HUES6 (cell line): ENCODE measurements at regions not wholly inside any gene's neighbourhood (a gene's known extent, or its start where the extent isn't known, plus 50 kb on each side); places are given as distances from the start of the nearest gene placed in this dataset.

ENCODE experiments used
- H3K27ac ChIP-seq: 2 replicates; pipeline ENCODE4 v1.7.0; 2013; ENCODE audit warnings: low read depth, mild to moderate bottlenecking, low read length, inconsistent platforms
- H3K27me3 ChIP-seq: 2 replicates; pipeline ENCODE4 v1.6.1; 2013; ENCODE audit warnings: low read length; ENCODE audit not compliant: control insufficient read depth, insufficient read depth
- H3K36me3 ChIP-seq: 2 replicates; pipeline ENCODE4 v1.6.1; 2013; ENCODE audit warnings: low read length; ENCODE audit not compliant: control insufficient read depth, insufficient read depth
- H3K4me1 ChIP-seq: 2 replicates; pipeline ENCODE4 v1.6.1; 2013; ENCODE audit warnings: low read length; ENCODE audit not compliant: control insufficient read depth, insufficient read depth
- H3K4me3 ChIP-seq: 2 replicates; pipeline ENCODE4 v1.5.1; 2013; ENCODE audit warnings: low read depth, low read length
- H3K9ac ChIP-seq: one replicate; pipeline ENCODE4 v1.6.1; 2013; ENCODE audit warnings: mild to moderate bottlenecking, low read length
- H3K9me3 ChIP-seq: 2 replicates; pipeline ENCODE4 v1.6.1; 2013; ENCODE audit warnings: low read depth, low read length; ENCODE audit not compliant: control insufficient read depth, insufficient read depth

DNA sequence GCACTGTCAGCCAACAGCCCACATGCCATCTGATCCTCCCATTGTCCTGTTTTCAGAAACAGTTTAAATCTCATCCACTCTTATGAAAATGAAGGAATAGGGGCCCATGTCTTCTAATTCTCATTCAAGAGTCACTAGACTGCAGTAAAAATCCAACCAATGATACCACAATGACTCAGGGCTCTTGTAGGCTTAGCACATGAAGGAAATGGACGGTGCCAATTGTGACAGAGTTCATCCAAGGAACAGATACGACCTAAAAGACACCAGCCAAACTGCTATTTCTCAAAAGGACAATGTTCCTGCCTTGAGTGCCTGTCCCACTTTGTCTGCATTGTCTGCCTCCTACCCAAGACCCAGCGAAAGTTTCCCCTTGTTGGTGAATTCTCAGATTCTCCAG is 204.8 kb upstream of the COX10 start:
- Histone ChIP-seq H3K9ac (no peak overlapping the region), H3K4me3 (no peak overlapping the region), H3K27me3 (no peaks in the 10 kb centered on the region), H3K36me3 (no peaks in the 10 kb centered on the region), H3K27ac (no peak overlapping the region), H3K9me3 (peaks cover 3% of the 10 kb centered on the region; the same call in 1 of the 2 replicates), H3K4me1 (no peaks in the 10 kb centered on the region)

DNA sequence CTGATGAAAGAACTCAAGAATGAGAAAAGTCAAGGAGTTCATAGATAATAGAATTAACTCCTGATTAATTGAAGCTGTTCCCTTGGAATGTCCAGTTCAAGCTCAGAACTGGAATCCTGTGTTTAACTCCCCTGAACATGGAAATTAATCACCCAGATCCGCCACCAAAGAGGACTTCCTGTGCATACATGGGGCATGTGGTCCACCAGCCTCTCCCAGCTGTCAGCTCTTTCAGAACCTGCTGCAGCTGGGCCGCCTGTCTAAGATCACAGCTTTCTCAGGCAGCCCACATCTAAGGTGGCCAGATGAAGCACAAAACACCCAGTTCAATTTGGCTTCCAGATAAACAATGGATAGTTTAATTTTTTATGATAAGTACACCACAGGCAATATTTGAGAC is 203.7 kb upstream of the COX10 start:
- Histone ChIP-seq H3K27me3 (no peaks in the 10 kb centered on the region), H3K36me3 (no peaks in the 10 kb centered on the region), H3K4me1 (no peaks in the 10 kb centered on the region), H3K9me3 (peaks cover 3% of the 10 kb centered on the region; the same call in 1 of the 2 replicates), H3K4me3 (no peak overlapping the region), H3K9ac (no peak overlapping the region), H3K27ac (no peak overlapping the region)

DNA sequence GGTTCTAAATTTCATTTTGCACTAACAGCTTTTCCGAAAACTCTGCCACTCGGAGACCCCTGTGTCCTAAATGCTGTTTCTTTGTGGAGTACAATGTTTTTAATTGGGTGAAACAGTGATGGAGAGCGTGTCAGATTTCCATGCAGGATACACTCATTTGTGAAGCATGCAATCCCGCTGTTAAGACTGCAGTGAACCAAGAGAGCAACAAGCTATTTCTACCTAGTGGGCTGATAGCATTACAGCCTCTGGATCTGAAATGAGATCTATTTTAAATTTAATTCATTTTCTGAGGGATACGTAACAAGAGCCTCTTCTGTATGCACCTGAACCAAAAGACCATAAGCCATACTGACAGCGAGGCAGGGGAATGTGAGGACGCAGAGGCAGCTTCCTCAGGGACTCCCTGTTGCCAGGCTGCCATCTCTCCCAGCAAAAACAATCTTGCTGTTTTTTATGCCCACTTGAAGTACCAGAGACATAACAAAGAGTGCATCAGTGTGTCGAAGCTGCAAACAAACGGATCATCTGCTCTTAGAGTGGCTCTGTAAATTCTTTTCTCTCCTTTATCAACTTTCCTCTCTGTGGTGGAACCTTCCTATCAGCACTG is 199.9 kb upstream of the COX10 start:
- H3K27me3 ChIP-seq, result no peaks in the 10 kb centered on the region

DNA sequence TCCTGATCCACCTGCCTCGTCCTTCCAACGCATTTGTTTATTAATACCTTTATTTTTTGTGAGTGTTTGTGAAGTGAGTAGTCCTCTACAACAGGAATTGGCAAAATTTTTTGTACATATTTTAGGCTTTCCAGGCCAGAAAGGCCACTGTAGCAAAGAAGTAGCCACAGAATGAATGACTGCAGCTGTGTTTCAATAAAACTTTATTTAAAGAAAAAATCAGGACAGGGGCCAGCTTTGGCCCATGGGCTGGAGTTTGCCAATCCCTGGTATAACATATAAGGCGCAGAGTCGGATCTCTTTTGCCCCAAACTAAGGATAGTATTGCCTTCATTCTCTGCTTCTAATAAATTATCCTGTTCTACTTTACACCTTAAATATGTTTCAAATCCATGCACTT is 198.0 kb upstream of the COX10 start:
- H3K27me3 ChIP-seq, result no peaks in the 10 kb centered on the region
- H3K9ac ChIP-seq, result no peak overlapping the region
- H3K9me3 ChIP-seq, result peaks cover 3% of the 10 kb centered on the region; the same call in 1 of the 2 replicates

More for the DNA sequence above, 199.9 kb upstream of the COX10 start:
- Histone ChIP-seq H3K9ac (no peak overlapping the region), H3K4me1 (no peaks in the 10 kb centered on the region), H3K36me3 (no peaks in the 10 kb centered on the region), H3K4me3 (no peak overlapping the region), H3K27ac (no peak overlapping the region), H3K9me3 (peaks cover 3% of the 10 kb centered on the region; the same call in 1 of the 2 replicates)

DNA sequence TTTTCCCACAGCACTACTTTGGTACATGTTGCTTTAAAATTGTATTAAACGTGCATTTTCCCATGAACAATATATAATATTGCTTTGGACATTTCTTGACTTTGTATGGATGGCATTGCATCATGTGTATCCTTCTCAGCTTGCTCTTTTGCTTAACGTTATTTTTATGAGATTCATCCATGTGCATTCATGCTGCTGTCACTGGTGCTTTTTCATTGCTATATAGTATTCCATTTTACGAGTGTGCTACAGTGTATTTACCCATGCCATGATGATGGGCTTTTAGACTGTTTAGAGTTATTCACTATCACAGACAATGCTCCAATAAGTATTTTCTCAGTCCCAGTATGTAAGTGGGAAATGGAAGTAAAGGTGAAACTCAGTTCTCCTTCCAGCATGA is 195.2 kb upstream of the COX10 start:
- no peaks in the 10 kb centered on the region for H3K9me3 ChIP-seq
- H3K4me1 ChIP-seq, result no peaks in the 10 kb centered on the region

More for the DNA sequence above, 198.0 kb upstream of the COX10 start:
- Histone ChIP-seq H3K4me1 (no peaks in the 10 kb centered on the region), H3K27ac (no peak overlapping the region), H3K36me3 (no peaks in the 10 kb centered on the region), H3K4me3 (no peak overlapping the region)

DNA sequence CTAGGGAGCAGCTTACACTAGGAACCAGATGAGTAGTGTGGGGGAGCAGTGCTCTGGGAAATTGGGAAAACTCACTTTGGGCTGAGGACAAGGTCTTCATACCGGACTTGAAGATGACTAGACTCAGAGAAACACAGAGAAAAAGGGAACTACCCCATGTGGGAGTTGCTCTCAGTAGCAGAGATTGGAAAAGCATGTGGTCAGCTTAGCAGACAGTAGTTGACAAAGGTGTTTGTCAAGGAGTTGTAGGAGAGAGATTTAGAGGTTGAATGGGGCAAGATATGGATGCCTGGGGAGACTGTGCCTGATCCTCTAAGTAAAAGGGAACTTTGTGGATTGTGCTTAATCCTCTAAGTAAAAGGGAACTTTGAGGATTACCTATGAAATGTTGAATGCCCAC is 194.5 kb upstream of the COX10 start:
- Histone ChIP-seq H3K36me3 (no peaks in the 10 kb centered on the region), H3K27ac (no peak overlapping the region), H3K4me1 (no peaks in the 10 kb centered on the region), H3K9me3 (no peaks in the 10 kb centered on the region), H3K9ac (no peak overlapping the region), H3K27me3 (no peaks in the 10 kb centered on the region), H3K4me3 (no peak overlapping the region)

More for the DNA sequence above, 195.2 kb upstream of the COX10 start:
- Histone ChIP-seq H3K27ac (no peak overlapping the region), H3K27me3 (no peaks in the 10 kb centered on the region), H3K9ac (no peak overlapping the region), H3K36me3 (no peaks in the 10 kb centered on the region), H3K4me3 (no peak overlapping the region)

DNA sequence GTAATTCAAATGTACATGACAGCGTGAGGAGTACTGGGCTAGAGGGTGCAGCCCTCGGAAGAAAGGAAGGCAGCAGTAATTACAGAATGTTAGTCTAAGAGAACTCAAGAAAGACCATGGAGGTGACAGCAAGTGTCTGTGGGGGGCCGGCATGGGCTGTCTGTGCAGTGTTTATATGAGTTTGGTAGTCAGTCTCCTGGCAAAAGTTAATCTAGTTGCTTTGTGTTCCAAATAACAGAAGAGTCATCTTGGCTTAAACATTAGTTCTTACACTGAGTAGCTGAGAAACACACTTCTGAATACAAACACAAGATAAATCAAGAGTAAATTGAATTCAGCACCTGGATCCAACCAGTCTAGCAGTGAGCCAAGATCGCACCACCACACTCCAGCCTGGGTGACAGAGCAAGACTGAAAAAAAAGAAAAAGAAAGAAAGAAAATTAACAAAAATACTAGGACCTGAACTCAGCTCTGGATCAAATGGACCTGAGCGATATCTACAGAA is 189.3 kb upstream of the COX10 start:
- no peak overlapping the region for H3K27ac ChIP-seq
- H3K27me3 ChIP-seq, result no peaks in the 10 kb centered on the region
- H3K9ac ChIP-seq, result no peak overlapping the region
- no peaks in the 10 kb centered on the region for H3K36me3 ChIP-seq
- no peaks in the 10 kb centered on the region for H3K9me3 ChIP-seq
- H3K4me1 ChIP-seq, result no peaks in the 10 kb centered on the region
- no peak overlapping the region for H3K4me3 ChIP-seq

DNA sequence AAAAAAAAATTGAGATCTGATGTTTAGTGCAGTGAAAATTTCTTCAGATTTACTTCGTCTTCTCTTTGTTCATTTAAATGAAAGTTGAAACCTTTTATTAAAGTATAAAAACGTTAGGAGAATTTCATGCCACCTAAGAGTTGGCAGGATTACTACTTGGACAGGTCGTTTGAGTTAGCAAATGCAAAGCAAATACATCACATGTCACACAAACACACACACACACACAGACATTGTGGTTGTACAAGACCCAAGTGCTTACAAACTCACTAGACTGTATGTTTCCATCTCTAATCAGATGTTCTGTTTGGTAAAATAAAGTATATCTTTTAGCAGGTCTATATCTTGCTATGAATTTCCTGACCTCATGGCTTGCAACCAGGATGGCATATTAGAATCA is 185.6 kb upstream of the COX10 start:
- H3K36me3 ChIP-seq, result no peaks in the 10 kb centered on the region
- H3K9ac ChIP-seq, result no peak overlapping the region
- no peaks in the 10 kb centered on the region for H3K4me1 ChIP-seq
- no peaks in the 10 kb centered on the region for H3K27me3 ChIP-seq
- no peak overlapping the region for H3K4me3 ChIP-seq
- no peaks in the 10 kb centered on the region for H3K9me3 ChIP-seq
- H3K27ac ChIP-seq, result no peak overlapping the region

DNA sequence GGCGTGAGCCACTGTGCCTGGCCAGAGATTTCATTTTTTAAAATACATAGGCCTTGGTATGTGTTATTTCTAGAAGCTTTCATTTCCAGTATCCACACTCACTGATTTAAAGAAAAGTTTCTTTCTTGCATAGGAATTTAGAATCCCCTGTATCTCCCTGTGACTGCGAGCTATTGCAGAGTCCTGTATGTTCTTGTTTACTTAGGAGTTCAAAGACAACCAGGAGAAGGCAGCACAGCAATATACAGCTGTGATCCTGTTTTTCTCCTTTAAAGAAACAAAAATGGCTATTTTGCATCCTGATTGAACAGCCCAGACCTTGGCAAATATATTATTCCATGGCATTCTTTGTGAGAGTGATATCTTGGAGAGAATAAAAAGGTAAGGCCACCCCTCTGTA is 185.0 kb upstream of the COX10 start:
- H3K4me1 ChIP-seq, result no peaks in the 10 kb centered on the region
- H3K9ac ChIP-seq, result no peak overlapping the region
- H3K9me3 ChIP-seq, result no peaks in the 10 kb centered on the region
- no peaks in the 10 kb centered on the region for H3K27me3 ChIP-seq
- H3K27ac ChIP-seq, result no peak overlapping the region
- H3K36me3 ChIP-seq, result no peaks in the 10 kb centered on the region
- no peak overlapping the region for H3K4me3 ChIP-seq

DNA sequence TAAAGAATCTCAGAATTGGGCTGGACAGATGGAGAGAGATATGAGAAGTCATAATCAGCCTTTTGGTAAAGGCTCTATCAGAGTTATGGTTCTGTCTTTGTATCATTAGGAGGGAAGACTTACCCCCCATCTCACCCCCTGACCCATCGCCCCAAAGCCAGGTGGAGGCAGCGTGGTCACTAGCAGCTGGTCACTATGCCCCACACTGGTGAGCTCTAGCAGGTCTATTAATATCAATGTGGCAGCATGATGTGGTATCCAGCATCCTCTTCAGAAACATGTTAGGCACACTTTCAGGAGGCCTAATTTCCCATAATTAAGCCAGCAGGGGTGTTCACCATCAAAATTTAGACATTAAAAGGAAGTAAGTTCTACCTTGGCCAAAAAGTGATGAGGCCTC is 183.8 kb upstream of the COX10 start:
- Histone ChIP-seq H3K27me3 (no peaks in the 10 kb centered on the region), H3K9me3 (no peaks in the 10 kb centered on the region), H3K4me3 (no peak overlapping the region), H3K36me3 (no peaks in the 10 kb centered on the region), H3K4me1 (no peaks in the 10 kb centered on the region), H3K9ac (no peak overlapping the region), H3K27ac (no peak overlapping the region)

DNA sequence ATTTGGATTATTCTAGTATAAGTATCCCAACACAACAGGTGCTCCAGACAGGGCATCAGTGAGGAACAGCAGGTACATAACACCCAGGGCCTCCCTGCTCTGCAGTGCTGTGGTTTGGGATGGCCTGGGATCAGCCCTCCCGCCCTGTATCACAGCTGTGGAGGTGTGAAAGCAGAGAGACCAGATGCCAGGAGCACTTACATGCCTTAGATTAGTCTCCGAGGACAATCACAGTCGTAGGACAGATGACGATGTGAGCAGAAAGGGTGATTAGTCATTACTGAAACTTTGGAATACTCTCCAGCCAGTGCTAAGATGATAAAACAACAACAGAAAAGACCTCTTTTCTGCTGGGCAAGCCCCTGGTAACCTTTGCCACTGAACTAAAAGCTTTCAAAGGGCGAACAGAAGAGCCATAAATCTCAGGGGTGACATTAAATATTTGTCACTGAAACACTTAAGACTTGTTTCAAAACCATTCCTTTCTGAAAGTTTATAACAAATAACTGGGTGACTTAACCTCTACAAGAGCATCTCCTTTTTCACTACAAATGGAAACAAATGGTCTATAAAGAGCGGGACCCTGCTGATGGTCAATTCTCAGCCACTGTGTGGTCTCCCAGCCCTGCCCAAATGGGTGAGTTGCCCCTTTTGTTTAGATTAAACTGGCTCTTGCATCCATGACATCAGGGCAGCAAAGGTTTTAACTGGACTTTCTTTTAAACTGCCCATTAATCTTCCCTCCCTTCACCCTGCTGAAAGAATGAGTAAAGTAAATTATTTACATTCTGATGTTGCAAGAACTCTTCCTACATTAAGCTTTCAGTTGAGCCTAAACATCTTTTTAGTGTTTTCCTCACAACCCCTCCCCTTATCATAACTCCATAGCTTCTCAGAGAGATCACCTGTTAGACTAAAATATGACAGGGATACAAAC is 183.1 kb upstream of the COX10 start:
- H3K27ac ChIP-seq, result no peak overlapping the region
- no peaks in the 10 kb centered on the region for H3K4me1 ChIP-seq
- no peak overlapping the region for H3K4me3 ChIP-seq
- H3K27me3 ChIP-seq, result no peaks in the 10 kb centered on the region
- H3K9me3 ChIP-seq, result no peaks in the 10 kb centered on the region
- no peaks in the 10 kb centered on the region for H3K36me3 ChIP-seq
- no peak overlapping the region for H3K9ac ChIP-seq
